ENCODE measurements at regions not wholly inside any gene's neighbourhood (a gene's known extent, or its start where the extent isn't known, plus 50 kb on each side); places are given as distances from the start of the nearest gene placed in this dataset.

GRCh38 chr16:9499941-9500593 is 408.6 kb downstream of the HAPSTR1 start:
- TF ChIP-seq TAF1 (IDR thresholded peaks at IDR 0.05; ENCODE audit: low read depth, low read length) (no peak), POLR2AphosphoS5 (IDR thresholded peaks at IDR 0.05; ENCODE audit: low read depth, low read length) (no peak), POLR2A (IDR thresholded peaks at IDR 0.05; ENCODE audit: low read depth, low read length) (no peak), POU2F2 (IDR thresholded peaks at IDR 0.05; ENCODE audit: low read depth, low read length) (no peak)

Data from GM12891 (cell line).